ENCODE measurements at regions not wholly inside any gene's neighbourhood (a gene's known extent, or its start where the extent isn't known, plus 50 kb on each side); places are given as distances from the start of the nearest gene placed in this dataset.

- BruUV-seq (replicated peaks) = no TSS peak
- H2BK120ac ChIP-seq (ENCODE audit: low read depth, low read length) = no peak overlapping the region
- no peaks in the 10 kb centered on the region for H3K27me3 ChIP-seq (ENCODE audit: control insufficient read depth, insufficient read depth, low read length)
- H2AK5ac ChIP-seq (ENCODE audit: low read depth, low read length) = no peak overlapping the region
- dilution Hi-C loops (cut with HindIII; ENCODE audit: low sequenced_read_pairs, unreplicated experiment) (no loop called here), intact Hi-C loops (cut with micrococcal nuclease) (no loop called here), in situ Hi-C loops (cut with MboI; ENCODE audit: low sequenced_read_pairs) (no loop called here)
- H2AFZ ChIP-seq (replicated peaks; ENCODE audit: low read length, poor library complexity) = no peak overlapping the region
- H3K9ac ChIP-seq (ENCODE audit: low read depth, low read length) = no peak overlapping the region
- no peak overlapping the region for H2BK5ac ChIP-seq (ENCODE audit: low read depth, low read length, poor library complexity, severe bottlenecking)
- no peak overlapping the region for H2BK20ac ChIP-seq (ENCODE audit: low read depth, low read length)
- no peak for TF ChIP-seq BHLHE40 (IDR thresholded peaks at IDR 0.05; ENCODE audit: low read depth, low read length)
- TF ChIP-seq MAZ (IDR thresholded peaks at IDR 0.05; ENCODE audit: borderline replicate concordance, low read depth, low read length) = no peak
- H3K27ac ChIP-seq (ENCODE audit: insufficient read depth, low read length) = no peak overlapping the region
- H3K4ac ChIP-seq (ENCODE audit: low read depth, low read length) = no peak overlapping the region
- H2AK9ac ChIP-seq (replicated peaks; ENCODE audit: low read depth, low read length, poor library complexity) = no peak overlapping the region
- no peak for DNase-seq
- H3K56ac ChIP-seq (ENCODE audit: extremely low read depth, insufficient read depth, low read length) = no peak overlapping the region
- H4K8ac ChIP-seq (ENCODE audit: low read depth in 2 of 2, low read length in 2 of 2) = no peak overlapping the region
- H3K23ac ChIP-seq (ENCODE audit: low read depth, low read length) = no peak overlapping the region
- H4K91ac ChIP-seq (ENCODE audit: insufficient read depth, low read depth, low read length) = no peak overlapping the region
- peaks cover 2% of the 10 kb centered on the region for H3K9me3 ChIP-seq (ENCODE audit: control insufficient read depth, insufficient read depth, low read length)
- H4K20me1 ChIP-seq (ENCODE audit: insufficient read depth, low read length) = no peaks in the 10 kb centered on the region
- no peaks in the 10 kb centered on the region for H3K36me3 ChIP-seq (ENCODE audit: control insufficient read depth, insufficient read depth, low read length)
- H3K18ac ChIP-seq (ENCODE audit: low read depth, low read length) = no peak overlapping the region
- ATAC-seq (ENCODE audit: low read depth) = no peak
- CTCF ChIA-PET = no interaction called here
- H3K14ac ChIP-seq (replicated peaks; ENCODE audit: low read depth, low read length) = no peak overlapping the region
- POLR2A ChIA-PET (ENCODE audit: unreplicated experiment) = no interaction called here
- H3K4me1 ChIP-seq (ENCODE audit: control insufficient read depth, insufficient read depth, low read length) = no peaks in the 10 kb centered on the region
- H3K79me1 ChIP-seq (ENCODE audit: low read depth in 1 of 2, low read length in 2 of 2) = no peaks in the 10 kb centered on the region
- no peak overlapping the region for H2BK15ac ChIP-seq (ENCODE audit: low read depth, low read length)
- no peaks in the 10 kb centered on the region for H3K9me1 ChIP-seq (ENCODE audit: insufficient read depth, low read length)
- no peak overlapping the region for H3K4me3 ChIP-seq (ENCODE audit: insufficient read depth, low read depth, low read length)
- H4K5ac ChIP-seq (ENCODE audit: low read depth, low read length) = no peak overlapping the region
- no peak overlapping the region for H3K4me2 ChIP-seq (ENCODE audit: low read depth, low read length)
Observed at GRCh38 chr14:43649508-43649907, 857.6 kb downstream of the FSCB start.
